Upper lobe of left lung (tissue), 6 donors: ENCODE measurements at regions not wholly inside any gene's neighbourhood (a gene's known extent, or its start where the extent isn't known, plus 50 kb on each side); places are given as distances from the start of the nearest gene placed in this dataset.

ENCODE experiments used
- ATAC-seq, 2 donors: fragments of 200-7000 bp; cut with Tn5 transposase; one replicate each; pipeline ENCODE4 v1.9.1; 2022; ENCODE audit warnings: mild to moderate bottlenecking in 2 of 2, moderate library complexity in 2 of 2; ENCODE audit not compliant: low FRiP score in 2 of 2
- DNase-seq, 2 donors: peaks; one replicate each; pipeline ENCODE4 v3.0.0-alpha.2; 2019 to 2020
- H3K27ac ChIP-seq, 4 donors: fragments of 200-600 bp; sonication (generic); one replicate each; pipeline ENCODE4 v1.5.1; 2016 to 2019
- H3K27me3 ChIP-seq, 4 donors: fragments of 200-600 bp; sonication (generic); one replicate each; pipeline ENCODE4 v1.5.1; 2017 to 2019
- H3K36me3 ChIP-seq, 4 donors: fragments of 200-600 bp; sonication (generic); one replicate each; pipeline ENCODE4 v1.5.1; 2016 to 2019
- H3K4me1 ChIP-seq, 4 donors: fragments of 200-600 bp; sonication (generic); one replicate each; pipeline ENCODE4 v1.5.1; 2018 to 2019
- H3K4me3 ChIP-seq, 4 donors: fragments of 200-600 bp; sonication (generic); one replicate each; pipeline ENCODE4 v1.5.1; 2017 to 2019; ENCODE audit warnings: mild to moderate bottlenecking in 2 of 4, moderate library complexity in 1 of 4
- H3K9me3 ChIP-seq, 4 donors: fragments of 200-600 bp; sonication (generic); one replicate each; pipeline ENCODE4 v1.5.1; 2018 to 2019
- EP300 ChIP-seq, 4 donors: sonication (generic); formaldehyde crosslinking; IDR thresholded peaks; one replicate each; pipeline ENCODE4 v1.5.1; 2017; ENCODE audit warnings: antibody characterized with exemption in 4 of 4, control low read depth in 2 of 4
- POLR2A ChIP-seq, 4 donors: fragments of 450-650 bp; IDR thresholded peaks; one replicate each; pipeline ENCODE4 v1.5.1; 2016 to 2017; ENCODE audit warnings: antibody characterized with exemption in 4 of 4, mild to moderate bottlenecking in 2 of 4
- POLR2AphosphoS5 ChIP-seq, 2 donors: sonication (generic); formaldehyde crosslinking; IDR thresholded peaks; one replicate each; pipeline ENCODE4 v1.5.1; 2017; ENCODE audit warnings: antibody characterized with exemption in 2 of 2
- WGBS, 2 donors: methylation state at CpG; one replicate each; pipeline ENCODE4 v1.1.5; 2017 to 2018; 5-methylcytosine and 5-hydroxymethylcytosine counted together
- TF ChIP-seq, protein P1 (sequence below), 6 experiments: fragments of 450-650 bp in 4 of 6; fragments of 200-600 bp in 2 of 6; sonication (generic) in 2 of 6; IDR thresholded peaks; one replicate each; pipeline ENCODE4 v1.5.1; 2016 to 2019; ENCODE audit warnings: antibody characterized with exemption in 6 of 6
- donor health status: DM: no; HTN: no; CAD: no; lungs with moderate emphysema.
- donor health status: DM: no; HTN: yes; CAD: no; lungs with severe emphysema.

DNA sequence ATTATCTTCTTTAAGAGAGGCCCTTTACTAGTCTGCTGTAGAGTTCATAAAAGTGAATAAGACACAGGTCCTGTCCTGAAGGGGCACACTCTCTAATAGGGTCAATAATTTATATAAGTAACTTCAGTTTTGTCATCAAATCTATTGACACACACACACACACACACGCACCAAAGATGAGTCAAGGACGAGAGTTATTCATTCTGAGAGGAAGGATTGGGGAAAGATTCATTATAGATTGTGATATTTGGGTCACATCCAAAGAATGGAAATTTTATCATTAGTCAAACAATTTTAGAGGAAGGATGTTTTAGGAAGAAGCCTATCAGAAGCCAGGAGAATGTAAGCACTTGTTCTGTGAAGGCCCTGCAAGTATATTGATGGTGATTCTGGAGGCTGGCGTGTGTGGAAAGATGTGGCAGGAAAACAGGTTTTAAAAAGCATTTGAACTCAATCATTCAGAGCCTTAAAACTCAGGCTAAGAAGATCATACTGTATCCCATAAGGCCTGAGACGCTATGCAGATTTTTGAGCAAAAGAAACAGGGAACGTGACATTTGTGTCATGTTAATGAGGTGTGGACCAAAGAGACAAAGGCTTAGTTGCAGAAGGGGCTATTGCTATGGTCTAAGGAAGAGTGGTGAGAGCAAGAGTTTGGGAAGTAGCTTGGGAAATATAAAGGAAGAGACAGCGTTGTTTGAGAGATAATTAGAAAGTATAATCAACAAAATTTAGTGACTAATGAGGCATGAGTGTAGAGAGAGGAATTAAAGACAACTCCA, 161.4 kb upstream of the PREP start:
- no peak for DNase-seq
- Histone ChIP-seq H3K4me3 (no peak overlapping the region), H3K36me3 (no peaks in the 10 kb centered on the region), H3K27me3 (no peaks in the 10 kb centered on the region), H3K4me1 (no peaks in the 10 kb centered on the region), H3K27ac (no peak overlapping the region), H3K9me3 (no peaks in the 10 kb centered on the region)
- ATAC-seq, result no peak
- WGBS, 2 donors, result 93 to 95% methylated on average over 6 of the region's 6 CpGs
- TF ChIP-seq POLR2A (IDR thresholded peaks at IDR 0.05) (no peak), POLR2AphosphoS5 (IDR thresholded peaks at IDR 0.05) (no peak), EP300 (IDR thresholded peaks at IDR 0.05) (no peak)
- TF ChIP-seq, protein P1, sequence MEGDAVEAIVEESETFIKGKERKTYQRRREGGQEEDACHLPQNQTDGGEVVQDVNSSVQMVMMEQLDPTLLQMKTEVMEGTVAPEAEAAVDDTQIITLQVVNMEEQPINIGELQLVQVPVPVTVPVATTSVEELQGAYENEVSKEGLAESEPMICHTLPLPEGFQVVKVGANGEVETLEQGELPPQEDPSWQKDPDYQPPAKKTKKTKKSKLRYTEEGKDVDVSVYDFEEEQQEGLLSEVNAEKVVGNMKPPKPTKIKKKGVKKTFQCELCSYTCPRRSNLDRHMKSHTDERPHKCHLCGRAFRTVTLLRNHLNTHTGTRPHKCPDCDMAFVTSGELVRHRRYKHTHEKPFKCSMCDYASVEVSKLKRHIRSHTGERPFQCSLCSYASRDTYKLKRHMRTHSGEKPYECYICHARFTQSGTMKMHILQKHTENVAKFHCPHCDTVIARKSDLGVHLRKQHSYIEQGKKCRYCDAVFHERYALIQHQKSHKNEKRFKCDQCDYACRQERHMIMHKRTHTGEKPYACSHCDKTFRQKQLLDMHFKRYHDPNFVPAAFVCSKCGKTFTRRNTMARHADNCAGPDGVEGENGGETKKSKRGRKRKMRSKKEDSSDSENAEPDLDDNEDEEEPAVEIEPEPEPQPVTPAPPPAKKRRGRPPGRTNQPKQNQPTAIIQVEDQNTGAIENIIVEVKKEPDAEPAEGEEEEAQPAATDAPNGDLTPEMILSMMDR (IDR thresholded peaks at IDR 0.05), result no peak

DNA sequence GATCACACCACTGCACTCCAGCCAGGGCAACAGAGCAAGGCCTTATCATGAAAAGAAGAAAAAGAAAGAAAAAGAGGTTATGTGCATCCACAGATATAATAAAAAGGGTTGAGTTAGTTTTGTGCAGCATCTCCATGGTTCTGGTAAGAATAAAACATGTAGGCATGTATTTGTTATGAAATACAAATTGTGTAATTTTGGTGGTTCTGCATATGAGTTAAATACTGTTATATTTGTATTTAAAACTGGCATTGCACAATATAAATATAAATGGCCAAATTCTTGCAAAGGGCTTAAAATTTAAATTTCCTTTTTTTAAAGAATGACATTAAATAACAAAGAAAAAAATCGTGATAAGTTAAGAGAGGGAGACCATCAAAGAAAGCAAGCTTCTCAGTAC, 159.1 kb upstream of the PREP start:
- Histone ChIP-seq H3K4me3 (no peak overlapping the region), H3K27ac (no peak overlapping the region), H3K36me3 (no peaks in the 10 kb centered on the region), H3K4me1 (no peaks in the 10 kb centered on the region), H3K27me3 (no peaks in the 10 kb centered on the region), H3K9me3 (no peaks in the 10 kb centered on the region)
- 80 to 88% methylated on average over 1 of the region's 1 CpG for WGBS, 2 donors
- TF ChIP-seq POLR2AphosphoS5 (IDR thresholded peaks at IDR 0.05) (no peak), EP300 (IDR thresholded peaks at IDR 0.05) (no peak), POLR2A (IDR thresholded peaks at IDR 0.05) (no peak)
- TF ChIP-seq, protein P1 (IDR thresholded peaks at IDR 0.05), result no peak
- ATAC-seq, result no peak
- DNase-seq, result no peak

DNA sequence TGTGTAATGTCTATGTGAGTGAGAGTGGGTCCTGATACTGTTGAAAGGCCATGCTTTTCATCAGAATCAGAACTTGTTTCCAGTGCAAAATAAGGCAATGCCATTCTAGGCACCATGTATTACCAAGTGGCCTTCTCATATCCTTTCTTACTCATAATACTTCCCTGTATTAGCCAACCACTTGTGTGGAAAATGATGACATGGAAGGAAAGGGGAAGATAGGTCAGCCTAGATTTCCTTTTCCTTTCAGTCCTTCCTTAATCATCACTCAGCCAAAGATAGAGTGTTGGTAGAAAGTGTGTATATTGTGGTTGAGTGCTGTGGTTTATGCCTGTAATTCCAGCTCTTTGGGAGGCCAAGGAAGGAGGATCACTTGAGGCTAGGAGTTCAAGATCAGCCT, 158.6 kb upstream of the PREP start:
- DNase-seq (no peak), ATAC-seq (no peak)
- Histone ChIP-seq H3K27ac (no peak overlapping the region), H3K27me3 (no peaks in the 10 kb centered on the region), H3K36me3 (no peaks in the 10 kb centered on the region), H3K4me3 (no peak overlapping the region), H3K4me1 (no peaks in the 10 kb centered on the region), H3K9me3 (no peaks in the 10 kb centered on the region)
- TF ChIP-seq POLR2AphosphoS5 (IDR thresholded peaks at IDR 0.05), result no peak

DNA sequence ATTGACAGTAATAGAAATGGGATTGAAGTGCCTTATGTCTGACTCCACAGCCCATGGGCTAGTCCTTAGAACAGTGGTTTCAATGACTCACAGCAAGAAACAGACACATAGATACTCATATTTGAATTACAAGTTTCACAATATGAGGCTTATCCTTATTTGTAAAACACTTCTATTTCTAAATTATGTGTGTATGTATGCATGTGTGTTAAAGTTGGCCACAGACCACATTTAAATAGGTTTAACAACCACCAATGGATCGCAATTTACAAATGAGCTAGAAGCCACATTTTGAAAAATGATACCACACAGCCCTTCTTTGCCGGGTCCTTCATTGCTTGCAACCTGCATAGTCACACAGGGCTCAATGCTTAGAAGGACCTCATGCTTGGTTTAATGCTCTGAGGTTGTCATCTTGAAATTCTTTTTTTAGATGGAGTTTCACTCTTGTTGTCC, 157.8 kb upstream of the PREP start:
- no peak for ATAC-seq
- Histone ChIP-seq H3K4me3 (no peak overlapping the region), H3K4me1 (no peaks in the 10 kb centered on the region)

DNA sequence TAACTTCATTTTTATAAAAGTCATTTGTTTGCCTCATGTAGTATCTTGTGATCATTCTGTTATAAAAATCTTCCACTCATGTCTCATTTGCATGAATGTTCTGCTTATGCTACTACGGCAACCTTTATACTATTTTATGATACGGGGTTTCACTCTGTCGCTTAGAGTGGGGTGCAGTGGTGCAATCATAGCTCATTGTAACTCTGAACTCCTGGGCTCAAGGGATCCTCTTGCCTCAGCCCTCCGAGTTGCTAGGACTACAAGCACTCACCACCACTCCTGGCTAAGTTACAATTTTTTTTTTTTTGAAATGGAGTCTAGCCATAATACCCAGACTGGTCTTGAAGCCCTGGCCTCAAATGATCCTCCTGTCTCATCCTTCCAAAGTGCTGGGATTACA, 154.4 kb upstream of the PREP start:
- TF ChIP-seq POLR2A (IDR thresholded peaks at IDR 0.05) (no peak), EP300 (IDR thresholded peaks at IDR 0.05) (no peak), POLR2AphosphoS5 (IDR thresholded peaks at IDR 0.05) (no peak)
- TF ChIP-seq, protein P1 (IDR thresholded peaks at IDR 0.05), result no peak
- H3K9me3 ChIP-seq, result no peaks in the 10 kb centered on the region
- H3K4me1 ChIP-seq, result no peaks in the 10 kb centered on the region
- DNase-seq (no peak), ATAC-seq (no peak)
- no peaks in the 10 kb centered on the region for H3K36me3 ChIP-seq
- no peaks in the 10 kb centered on the region for H3K27me3 ChIP-seq
- 86 to 91% methylated on average over 4 of the region's 4 CpGs for WGBS, 2 donors
- no peak overlapping the region for H3K4me3 ChIP-seq
- no peak overlapping the region for H3K27ac ChIP-seq

More for the DNA sequence above, 157.8 kb upstream of the PREP start:
- Histone ChIP-seq H3K9me3 (no peaks in the 10 kb centered on the region), H3K27ac (no peak overlapping the region), H3K27me3 (no peaks in the 10 kb centered on the region), H3K36me3 (no peaks in the 10 kb centered on the region)
- TF ChIP-seq, protein P1 (IDR thresholded peaks at IDR 0.05), result no peak
- TF ChIP-seq POLR2AphosphoS5 (IDR thresholded peaks at IDR 0.05) (no peak), POLR2A (IDR thresholded peaks at IDR 0.05) (no peak), EP300 (IDR thresholded peaks at IDR 0.05) (no peak)
- DNase-seq, result no peak
- WGBS, 2 donors, result 77 to 89% methylated on average over 2 of the region's 2 CpGs
